PC-3 (cell line): ENCODE measurements at regions not wholly inside any gene's neighbourhood (a gene's known extent, or its start where the extent isn't known, plus 50 kb on each side); places are given as distances from the start of the nearest gene placed in this dataset.

ENCODE experiments used
- ATAC-seq: fragments of 200-7000 bp; cut with Tn5 transposase; 2 replicates; pipeline ENCODE4 v1.9.1; 2020; ENCODE audit warnings: mild to moderate bottlenecking, moderate library complexity
- BruUV-seq: library from RNA; stranded (reverse); fragments of 400-500 nt; replicated peaks from 2 replicates; lab custom pipeline; 2021; lab: Mats Ljungman, UMichigan
- CTCF ChIA-PET: fragments of 300-600 bp; sonication (Branson Sonifier 250); formaldehyde crosslinking; loops from one replicate; lab custom pipeline; 2022; ENCODE audit warnings: antibody characterized with exemption; lab: Charles Lee
- POLR2A ChIA-PET: fragments of 300-600 bp; sonication (Branson Sonifier 250); formaldehyde crosslinking; loops from one replicate; lab custom pipeline; 2022; ENCODE audit warnings: antibody characterized with exemption; ENCODE audit not compliant: unreplicated experiment; lab: Charles Lee
- DNase-seq: peaks from one replicate; pipeline ENCODE4 v3.0.0-alpha.2; 2015
- H2AFZ ChIP-seq: fragments of 300-600 bp; sonication (generic); 2 replicates; pipeline ENCODE4 v1.6.0; 2016; ENCODE audit warnings: antibody characterized with exemption, low read length
- H3F3A ChIP-seq: fragments of 300-600 bp; sonication (generic); one replicate; pipeline ENCODE4 v1.6.0; 2017; ENCODE audit warnings: antibody characterized with exemption, low read length, control low read depth, mild to moderate bottlenecking; ENCODE audit not compliant: unreplicated experiment
- H3K27ac ChIP-seq: fragments of 300-600 bp; sonication (generic); 2 replicates; pipeline ENCODE4 v1.5.1; 2016; ENCODE audit warnings: mild to moderate bottlenecking, low read length
- H3K27me3 ChIP-seq: fragments of 300-600 bp; sonication (generic); 2 replicates; pipeline ENCODE4 v1.6.1; 2016; ENCODE audit warnings: low read length, mixed read lengths
- H3K36me3 ChIP-seq: fragments of 300-600 bp; sonication (generic); 2 replicates; pipeline ENCODE4 v1.6.1; 2016; ENCODE audit warnings: low read depth, mixed run types, low read length, mixed read lengths
- H3K4me1 ChIP-seq: fragments of 300-600 bp; sonication (generic); 2 replicates; pipeline ENCODE4 v1.5.1; 2016; ENCODE audit warnings: low read length; ENCODE audit not compliant: insufficient read depth
- H3K4me2 ChIP-seq: fragments of 300-600 bp; sonication (generic); 2 replicates; pipeline ENCODE4 v1.6.0; 2016; ENCODE audit warnings: low read length
- H3K4me3 ChIP-seq: fragments of 300-600 bp; sonication (generic); 2 replicates; pipeline ENCODE4 v1.5.1; 2016; ENCODE audit warnings: mild to moderate bottlenecking, low read length, mixed read lengths
- H3K79me2 ChIP-seq: fragments of 300-600 bp; sonication (generic); 2 replicates; pipeline ENCODE4 v1.6.1; 2017; ENCODE audit warnings: low read length, mixed read lengths
- H3K9ac ChIP-seq: fragments of 300-600 bp; sonication (generic); 2 replicates; pipeline ENCODE4 v1.6.0; 2016; ENCODE audit warnings: mild to moderate bottlenecking, low read length
- H3K9me2 ChIP-seq: fragments of 300-600 bp; sonication (generic); replicated peaks from 2 replicates; pipeline ENCODE4 v1.6.1; 2016; ENCODE audit warnings: mixed run types, low read length, mixed read lengths
- H3K9me3 ChIP-seq: fragments of 300-600 bp; sonication (generic); 2 replicates; pipeline ENCODE4 v1.6.1; 2016; ENCODE audit warnings: low read length, mixed read lengths
- H4K20me1 ChIP-seq: fragments of 300-600 bp; sonication (generic); 2 replicates; pipeline ENCODE4 v1.6.1; 2016; ENCODE audit warnings: low read length, mixed read lengths
- EZH2 ChIP-seq: fragments of 300-600 bp; sonication (generic); IDR thresholded peaks from one replicate; pipeline ENCODE4 v1.6.1; 2017; ENCODE audit warnings: antibody characterized with exemption, mild to moderate bottlenecking, low read length; ENCODE audit not compliant: unreplicated experiment
- EZH2phosphoT487 ChIP-seq: fragments of 300-600 bp; sonication (generic); IDR thresholded peaks from 2 replicates; pipeline ENCODE4 v1.6.1; 2018; ENCODE audit warnings: mild to moderate bottlenecking, antibody characterized with exemption, low read length, borderline replicate concordance
- intact Hi-C: fragments of 100-400 bp; cut with micrococcal nuclease; formaldehyde crosslinking; loops from 2 replicates; pipeline ENCODE4 v1.9.0; 2023
- TF ChIP-seq, protein P1 (sequence below): fragments of 300-600 bp; sonication (generic); conservative IDR thresholded peaks from 2 replicates; pipeline ENCODE4 v1.5.1; 2017; ENCODE audit warnings: antibody characterized with exemption, low read depth, mild to moderate bottlenecking, low read length

DNA sequence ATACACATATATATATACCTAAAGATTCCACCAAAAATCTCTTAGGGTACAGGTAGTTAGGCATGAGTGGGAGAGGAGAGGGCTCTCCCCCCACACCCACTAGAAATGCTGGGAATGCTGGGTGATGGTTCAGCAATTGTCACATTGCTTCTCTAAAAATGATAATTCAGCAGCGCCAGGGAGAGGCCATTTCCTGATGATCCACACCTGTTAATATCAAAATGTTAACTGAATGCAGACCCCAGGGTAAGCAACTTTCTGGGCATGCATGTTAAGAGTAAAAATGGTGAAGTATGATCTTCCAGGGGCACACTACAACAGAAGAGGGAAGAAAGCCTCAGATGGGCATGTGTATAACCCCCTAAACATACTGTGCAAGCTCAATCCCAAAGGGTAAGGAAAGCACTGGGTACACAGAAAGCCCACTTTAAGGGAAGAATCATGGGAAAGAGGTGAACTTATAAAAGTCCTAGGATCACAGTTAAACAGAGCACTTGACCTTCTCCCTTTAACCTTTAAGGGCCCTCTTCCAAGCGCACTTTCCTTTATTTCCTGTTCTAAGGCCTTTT lies 67.6 kb upstream of the GNAZ start:
- TF ChIP-seq EZH2, result no peak
- TF ChIP-seq, protein P1, sequence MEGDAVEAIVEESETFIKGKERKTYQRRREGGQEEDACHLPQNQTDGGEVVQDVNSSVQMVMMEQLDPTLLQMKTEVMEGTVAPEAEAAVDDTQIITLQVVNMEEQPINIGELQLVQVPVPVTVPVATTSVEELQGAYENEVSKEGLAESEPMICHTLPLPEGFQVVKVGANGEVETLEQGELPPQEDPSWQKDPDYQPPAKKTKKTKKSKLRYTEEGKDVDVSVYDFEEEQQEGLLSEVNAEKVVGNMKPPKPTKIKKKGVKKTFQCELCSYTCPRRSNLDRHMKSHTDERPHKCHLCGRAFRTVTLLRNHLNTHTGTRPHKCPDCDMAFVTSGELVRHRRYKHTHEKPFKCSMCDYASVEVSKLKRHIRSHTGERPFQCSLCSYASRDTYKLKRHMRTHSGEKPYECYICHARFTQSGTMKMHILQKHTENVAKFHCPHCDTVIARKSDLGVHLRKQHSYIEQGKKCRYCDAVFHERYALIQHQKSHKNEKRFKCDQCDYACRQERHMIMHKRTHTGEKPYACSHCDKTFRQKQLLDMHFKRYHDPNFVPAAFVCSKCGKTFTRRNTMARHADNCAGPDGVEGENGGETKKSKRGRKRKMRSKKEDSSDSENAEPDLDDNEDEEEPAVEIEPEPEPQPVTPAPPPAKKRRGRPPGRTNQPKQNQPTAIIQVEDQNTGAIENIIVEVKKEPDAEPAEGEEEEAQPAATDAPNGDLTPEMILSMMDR, result no peak
- no peak for TF ChIP-seq EZH2phosphoT487
- H3K4me2 ChIP-seq, result no peak overlapping the region
- H3K79me2 ChIP-seq, result no peaks in the 10 kb centered on the region
- H2AFZ ChIP-seq, result no peak overlapping the region
- BruUV-seq, result no TSS peak
- no peaks in the 10 kb centered on the region for H3F3A ChIP-seq
- H3K36me3 ChIP-seq, result no peaks in the 10 kb centered on the region
- intact Hi-C loops, result no loop called here
- H4K20me1 ChIP-seq, result no peaks in the 10 kb centered on the region
- H3K27me3 ChIP-seq, result no peaks in the 10 kb centered on the region
- DNase-seq (no peak), ATAC-seq (no peak)
- no peak overlapping the region for H3K9ac ChIP-seq
- H3K9me2 ChIP-seq, result no peaks in the 10 kb centered on the region
- no peaks in the 10 kb centered on the region for H3K4me1 ChIP-seq
- 0 out of 2 replicates have a peak, but pooled peaks cover 6% of the 10 kb centered on the region for H3K9me3 ChIP-seq
- CTCF ChIA-PET, result no interaction called here
- POLR2A ChIA-PET, result no interaction called here
- no peak overlapping the region for H3K27ac ChIP-seq
- H3K4me3 ChIP-seq, result no peak overlapping the region

DNA sequence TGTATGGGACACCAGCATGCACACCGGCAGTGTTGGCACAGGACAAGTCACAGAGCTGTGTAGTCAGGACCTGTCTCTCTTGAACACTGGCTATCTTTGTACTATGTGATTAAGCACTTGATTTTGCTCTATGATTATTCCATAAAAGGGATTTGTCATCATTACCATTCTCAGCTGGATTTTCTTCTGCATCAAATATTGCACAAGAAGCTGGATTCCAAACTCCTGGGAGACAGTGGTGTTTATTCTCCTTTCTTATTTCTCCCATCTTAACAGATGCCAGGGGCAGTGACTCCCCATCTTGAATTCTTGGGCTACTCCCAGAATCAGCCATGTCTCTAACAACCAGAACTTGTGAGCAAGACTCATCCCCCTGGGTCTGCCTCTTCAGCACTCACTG lies 62.5 kb upstream of the GNAZ start:
- no peaks in the 10 kb centered on the region for H3K9me2 ChIP-seq
- no peak overlapping the region for H3K27ac ChIP-seq
- no peaks in the 10 kb centered on the region for H3K79me2 ChIP-seq
- ChIA-PET POLR2A (no interaction called here), CTCF (no interaction called here)
- no peaks in the 10 kb centered on the region for H3K9me3 ChIP-seq
- no peak overlapping the region for H3K9ac ChIP-seq
- no peaks in the 10 kb centered on the region for H4K20me1 ChIP-seq
- H3K4me1 ChIP-seq, result no peaks in the 10 kb centered on the region
- H2AFZ ChIP-seq, result no peak overlapping the region
- H3K27me3 ChIP-seq, result no peaks in the 10 kb centered on the region
- no peak overlapping the region for H3K4me3 ChIP-seq
- no peak for DNase-seq
- no TSS peak for BruUV-seq
- ATAC-seq, result no peak
- no peaks in the 10 kb centered on the region for H3F3A ChIP-seq
- no peaks in the 10 kb centered on the region for H3K36me3 ChIP-seq
- TF ChIP-seq EZH2 (no peak), EZH2phosphoT487 (no peak)
- TF ChIP-seq, protein P1, result no peak
- intact Hi-C loops, result no loop called here
- no peak overlapping the region for H3K4me2 ChIP-seq

DNA sequence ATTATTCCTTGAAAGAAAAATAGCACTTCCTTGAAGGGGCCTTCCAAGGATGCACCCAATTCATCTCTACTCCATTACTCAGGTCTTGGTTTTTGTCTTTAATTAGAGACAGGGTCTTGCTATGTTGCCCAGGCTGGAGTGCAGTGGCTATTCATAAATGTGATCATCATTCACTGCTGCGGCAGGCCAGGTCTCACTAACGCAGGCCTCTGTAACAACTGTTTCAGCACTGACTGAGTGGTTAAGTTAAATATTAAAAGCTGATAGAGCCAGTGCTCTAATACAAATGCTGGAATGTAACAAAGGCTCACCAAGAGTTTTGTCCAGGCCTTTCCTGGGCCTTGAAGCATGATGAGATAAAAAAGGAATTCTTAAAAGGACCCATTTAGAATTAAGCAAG lies 61.4 kb upstream of the GNAZ start:
- intact Hi-C loops, result no loop called here
- POLR2A ChIA-PET, result no interaction called here
- Histone ChIP-seq H3K79me2 (no peaks in the 10 kb centered on the region), H3K9me3 (no peaks in the 10 kb centered on the region), H3K9me2 (no peaks in the 10 kb centered on the region), H3K4me3 (no peak overlapping the region), H2AFZ (no peak overlapping the region), H3F3A (no peaks in the 10 kb centered on the region), H3K4me1 (no peaks in the 10 kb centered on the region), H3K27ac (no peak overlapping the region), H3K4me2 (no peak overlapping the region), H3K9ac (no peak overlapping the region), H3K36me3 (no peaks in the 10 kb centered on the region), H4K20me1 (no peaks in the 10 kb centered on the region), H3K27me3 (no peaks in the 10 kb centered on the region)
- ATAC-seq (no peak), DNase-seq (no peak)
- no TSS peak for BruUV-seq
- CTCF ChIA-PET, result no interaction called here
- TF ChIP-seq, protein P1, result no peak
- no peak for TF ChIP-seq EZH2phosphoT487
- TF ChIP-seq EZH2, result no peak
